Activated T-cell treated with anti-CD3 and anti-CD28 coated beads for 24 hours (primary cell): ENCODE measurements at regions not wholly inside any gene's neighbourhood (a gene's known extent, or its start where the extent isn't known, plus 50 kb on each side); places are given as distances from the start of the nearest gene placed in this dataset.

ENCODE experiments used
- DNase-seq: peaks from one replicate; pipeline ENCODE4 v3.0.0-alpha.2; 2020; ENCODE audit warnings: low read depth

DNA sequence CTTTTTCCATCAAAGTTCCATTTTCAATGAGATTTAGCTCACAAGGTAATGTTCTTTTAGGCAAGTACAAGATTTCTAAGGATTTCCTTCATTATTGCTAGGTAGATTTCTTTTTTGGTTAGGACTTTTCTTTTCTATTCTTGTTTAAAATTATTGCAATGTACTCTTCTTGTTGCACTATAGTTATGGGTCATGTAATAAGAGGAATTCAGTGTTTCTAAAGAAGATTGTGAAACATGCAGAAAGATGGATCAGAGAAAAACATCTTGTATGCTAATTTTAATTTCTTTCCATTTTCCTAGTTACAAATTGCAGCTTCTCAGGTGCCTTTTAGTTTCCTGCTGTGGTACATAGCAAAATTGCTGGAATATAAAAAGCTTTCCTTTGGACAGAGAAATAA, 56.1 kb downstream of the BTG1 start:
- DNase-seq, result no peak

DNA sequence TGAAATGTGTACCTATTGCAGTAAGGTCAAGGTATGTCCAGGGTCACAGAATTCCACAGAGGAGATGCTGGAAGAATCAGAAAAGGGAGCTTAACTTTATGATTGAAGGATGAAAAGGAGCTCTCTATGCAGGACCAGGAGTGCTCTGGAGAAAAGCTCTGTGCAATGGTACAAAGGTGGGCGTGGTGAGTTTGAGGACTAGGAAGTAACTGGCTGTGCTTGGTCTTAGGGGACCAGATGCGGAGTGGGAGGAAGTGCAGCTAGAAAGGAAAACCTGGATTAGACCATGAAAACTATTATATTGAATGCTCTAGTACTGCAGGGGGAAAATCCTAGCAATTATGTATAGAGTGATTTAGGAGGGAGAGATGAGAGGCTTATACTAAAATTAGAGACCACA, 56.8 kb downstream of the BTG1 start:
- DNase-seq, result no peak

DNA sequence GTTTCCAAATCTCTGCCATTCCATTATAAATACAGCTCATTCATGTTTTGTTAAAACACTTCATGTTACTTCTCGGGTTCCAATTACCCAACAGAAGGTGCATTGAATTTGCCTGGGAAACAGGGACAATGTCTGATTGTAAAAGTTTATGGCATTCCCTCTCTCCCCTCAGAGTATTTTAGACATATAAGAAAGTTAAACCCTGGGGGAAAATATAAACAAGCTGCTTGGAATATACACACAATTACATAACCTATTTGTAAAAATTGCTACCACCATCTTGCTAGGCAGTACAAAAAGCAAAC, 60.0 kb downstream of the BTG1 start:
- DNase-seq, result no peak

DNA sequence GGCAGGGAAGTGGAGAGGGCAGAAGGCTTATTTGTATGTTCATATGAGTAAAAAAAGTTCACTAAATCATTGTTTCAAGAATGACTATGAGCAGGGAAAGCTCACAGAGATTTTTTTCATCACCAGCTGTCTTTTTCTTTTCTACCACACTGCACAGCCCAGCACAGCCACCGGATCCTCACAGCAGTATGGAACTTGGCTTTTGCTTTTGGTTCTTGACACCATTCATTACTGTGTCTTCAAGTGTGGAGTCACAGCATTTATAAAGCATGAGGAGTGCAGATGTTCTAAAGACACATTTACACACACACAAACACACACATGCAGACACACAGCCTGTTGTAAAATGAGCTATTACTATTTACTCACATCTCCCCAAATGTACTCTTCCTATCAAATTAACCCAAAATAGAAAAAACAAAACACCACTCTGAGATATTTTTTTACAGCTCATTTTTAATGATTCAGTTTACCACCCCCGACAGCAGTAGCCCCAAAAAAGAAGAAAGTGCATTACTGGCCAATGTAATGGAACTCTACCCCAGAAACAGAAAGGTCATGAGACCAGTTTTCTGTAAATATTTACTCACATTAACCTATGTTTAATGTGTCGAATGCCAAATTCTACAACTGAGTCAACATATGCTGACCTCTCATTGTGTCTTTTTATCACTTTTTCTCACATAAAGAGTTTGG, 60.5 kb downstream of the BTG1 start:
- DNase-seq, result no peak

DNA sequence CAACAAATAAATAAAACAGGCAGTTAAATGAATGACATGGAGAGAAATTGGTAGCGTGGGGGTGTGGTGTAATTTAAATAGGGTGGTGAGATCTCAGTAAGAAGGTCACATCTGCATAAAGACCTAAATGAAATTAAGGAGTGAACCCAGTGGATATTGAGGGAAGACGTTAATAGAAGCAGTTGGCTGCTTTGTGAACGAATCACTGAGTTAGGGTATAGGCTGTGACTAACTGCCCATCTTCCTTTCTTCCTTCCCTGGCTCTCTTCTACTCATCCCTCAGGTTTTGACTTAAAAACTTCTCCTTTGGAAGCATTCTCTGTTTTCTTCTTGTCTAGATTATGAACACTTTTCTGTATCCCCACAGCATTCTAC, 64.7 kb downstream of the BTG1 start:
- no peak for DNase-seq

DNA sequence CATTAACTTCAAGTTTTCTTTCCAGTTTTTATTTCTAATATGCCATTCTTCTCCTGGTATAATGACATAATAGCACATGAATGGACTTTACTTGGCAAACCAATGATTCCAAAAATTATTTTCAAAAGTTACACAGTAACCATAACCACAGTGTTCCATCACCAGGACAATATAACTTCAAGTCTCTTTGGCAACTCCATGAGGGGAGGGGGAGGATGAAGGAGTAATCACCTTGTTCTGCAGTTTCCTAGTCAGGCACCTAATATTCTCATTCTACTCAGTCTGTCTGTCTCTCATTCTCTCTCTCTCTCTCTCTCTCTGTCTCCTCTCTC, 66.6 kb downstream of the BTG1 start:
- no peak for DNase-seq

DNA sequence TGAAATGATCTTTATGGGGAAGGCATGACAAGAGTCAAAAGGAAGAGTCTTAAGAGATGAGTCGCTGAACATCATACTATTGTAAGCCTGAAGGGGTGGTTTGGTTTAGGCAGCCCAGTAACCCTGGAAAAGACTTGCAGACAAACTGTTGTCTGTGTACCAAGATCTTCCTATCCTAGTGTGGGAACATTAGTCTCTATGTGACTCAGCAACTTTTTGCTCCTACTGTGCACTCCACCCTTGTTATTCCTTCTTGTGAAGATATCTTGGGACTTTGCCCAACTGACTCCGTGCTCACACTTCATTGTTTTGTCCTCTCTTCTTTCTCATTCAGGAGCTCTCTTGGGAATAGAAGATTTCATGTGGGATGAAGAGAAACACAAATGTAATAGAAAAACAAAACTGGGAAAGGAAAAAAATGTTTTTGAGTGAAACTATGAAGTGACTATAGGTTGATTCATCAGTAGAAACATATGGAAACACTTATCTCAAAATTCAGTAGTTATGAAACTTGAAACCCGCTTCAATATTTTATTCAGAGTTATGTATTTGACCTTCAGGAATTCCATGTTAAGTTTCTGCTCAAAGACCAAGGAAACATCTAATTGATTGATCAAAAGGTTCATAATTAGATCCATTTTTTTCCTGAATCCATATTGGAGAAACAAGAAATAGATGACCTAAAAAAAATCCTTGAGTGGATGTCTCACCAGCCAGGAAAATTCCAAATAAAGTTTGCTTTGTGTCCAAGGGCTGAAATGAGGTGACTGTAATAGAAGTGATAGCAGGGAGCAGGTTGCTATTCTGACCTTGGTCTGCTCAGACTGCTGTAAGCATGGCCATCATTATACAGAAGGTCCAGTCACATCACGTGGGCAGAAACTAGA, 67.2 kb downstream of the BTG1 start:
- no peak for DNase-seq

DNA sequence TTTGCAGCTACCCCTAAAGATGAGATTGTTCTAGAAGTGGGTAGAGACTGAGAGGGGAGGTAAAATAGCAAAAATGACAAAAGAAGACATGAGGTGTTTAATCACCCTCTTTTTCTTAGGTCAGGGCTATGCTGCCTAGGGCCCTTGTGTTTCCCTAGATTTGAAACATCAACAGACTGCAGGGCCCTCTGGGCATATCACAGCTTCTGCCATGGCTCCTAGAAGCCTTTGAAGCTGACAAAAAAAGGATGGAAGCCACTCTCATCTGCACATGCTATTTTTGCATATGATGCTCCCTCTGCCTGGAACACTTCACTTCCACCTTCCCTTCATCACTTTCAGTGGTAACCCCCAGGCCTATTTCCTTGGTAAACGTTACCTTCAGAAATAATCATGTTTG, 68.1 kb downstream of the BTG1 start:
- no peak for DNase-seq

DNA sequence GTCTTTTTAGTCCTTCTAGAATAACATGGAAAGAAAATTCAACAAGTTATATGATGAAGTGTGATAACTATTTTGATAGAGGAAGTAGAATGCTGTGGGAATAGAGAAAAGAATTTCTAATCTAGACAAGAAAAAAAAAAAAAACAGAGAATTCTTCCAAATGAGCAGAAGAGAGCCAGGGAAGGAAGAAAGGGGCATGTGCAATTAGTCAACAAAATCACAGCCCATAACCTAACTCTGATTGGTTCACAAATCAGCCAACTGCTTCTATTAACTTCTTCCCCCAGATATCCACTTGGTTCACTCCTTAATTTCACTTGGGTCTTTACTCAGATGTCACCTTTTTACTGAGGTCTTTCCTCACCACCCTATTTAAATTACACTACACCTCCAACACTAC, 69.5 kb downstream of the BTG1 start:
- DNase-seq, result no peak

DNA sequence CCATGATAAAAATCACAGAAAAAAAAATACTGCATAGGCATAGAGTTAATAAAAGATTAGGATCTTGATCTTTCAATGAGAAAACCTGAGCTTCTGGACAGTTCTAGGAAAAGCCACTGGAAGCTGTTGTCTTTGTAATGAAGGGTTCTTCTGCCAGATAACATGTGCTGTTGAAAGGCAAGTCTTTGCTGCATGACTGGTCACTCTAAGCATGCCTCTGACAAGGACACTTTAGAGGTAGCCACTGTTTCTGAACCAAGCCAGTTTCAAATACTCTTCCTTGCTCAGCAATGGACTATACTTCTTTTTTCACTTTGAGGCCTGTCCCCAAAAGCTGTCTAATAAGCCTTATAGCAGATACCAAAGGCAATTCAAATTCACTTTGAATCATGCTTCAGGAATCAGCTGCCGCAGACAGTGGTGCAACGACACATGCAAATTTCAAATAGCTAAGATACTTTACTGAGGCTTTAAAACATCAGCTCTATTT, 70.2 kb downstream of the BTG1 start:
- no peak for DNase-seq

DNA sequence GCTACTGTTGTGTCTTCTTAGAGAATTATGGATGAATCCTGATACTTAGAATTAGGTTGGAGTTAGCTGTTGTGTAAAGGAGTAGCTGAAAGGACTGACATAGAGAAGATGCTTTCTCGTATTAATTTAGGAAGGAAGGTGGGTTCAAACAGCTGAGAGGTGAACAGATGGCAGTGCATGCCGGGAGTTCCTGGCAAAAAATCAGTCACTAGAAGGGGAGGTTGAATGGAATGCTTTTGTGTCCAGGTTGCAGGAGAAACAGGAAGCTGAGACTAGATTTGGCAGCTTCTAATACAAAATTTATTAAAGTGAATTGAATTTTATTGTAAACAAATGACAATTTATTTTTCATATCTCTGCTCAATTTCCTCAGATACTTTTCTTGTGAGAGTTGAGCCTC, 70.8 kb downstream of the BTG1 start:
- no peak for DNase-seq

DNA sequence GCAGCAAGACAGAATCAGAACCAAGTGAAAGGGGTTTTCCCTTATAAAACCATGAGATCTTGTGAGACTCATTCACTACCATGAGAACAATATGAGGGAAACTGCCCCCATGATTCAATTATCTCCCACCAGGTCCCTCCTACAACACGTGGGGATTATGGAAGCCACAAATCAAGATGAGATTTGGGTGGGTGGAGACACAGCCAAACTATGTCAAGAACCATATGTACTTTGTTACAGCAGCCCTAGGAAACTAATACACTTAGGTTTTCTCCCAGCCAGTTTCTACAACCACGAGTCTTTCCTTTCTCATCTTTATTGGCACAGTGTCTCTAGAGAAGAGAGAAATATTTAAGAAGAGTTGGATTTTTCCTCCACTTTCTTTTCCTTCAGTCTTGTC, 72.6 kb downstream of the BTG1 start:
- DNase-seq, result no peak

DNA sequence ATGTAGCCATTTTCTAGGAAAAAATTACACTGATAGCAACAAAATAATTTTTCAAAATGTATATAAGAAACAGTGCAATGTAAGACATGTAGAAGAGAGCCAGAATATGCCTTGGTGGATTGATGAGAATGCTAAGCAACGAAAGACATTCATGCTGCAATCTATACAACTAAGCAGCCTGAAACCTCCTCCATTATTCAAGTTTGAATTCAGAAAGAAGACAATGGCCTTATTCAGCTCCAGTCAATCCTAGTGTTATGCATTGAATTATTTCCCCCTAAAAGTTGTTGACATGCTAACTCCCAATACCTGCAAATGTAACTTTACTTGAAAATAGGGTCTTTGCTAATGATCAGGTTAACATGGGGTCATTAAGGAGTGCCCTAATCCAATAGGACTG, 73.5 kb downstream of the BTG1 start:
- DNase-seq, result no peak

DNA sequence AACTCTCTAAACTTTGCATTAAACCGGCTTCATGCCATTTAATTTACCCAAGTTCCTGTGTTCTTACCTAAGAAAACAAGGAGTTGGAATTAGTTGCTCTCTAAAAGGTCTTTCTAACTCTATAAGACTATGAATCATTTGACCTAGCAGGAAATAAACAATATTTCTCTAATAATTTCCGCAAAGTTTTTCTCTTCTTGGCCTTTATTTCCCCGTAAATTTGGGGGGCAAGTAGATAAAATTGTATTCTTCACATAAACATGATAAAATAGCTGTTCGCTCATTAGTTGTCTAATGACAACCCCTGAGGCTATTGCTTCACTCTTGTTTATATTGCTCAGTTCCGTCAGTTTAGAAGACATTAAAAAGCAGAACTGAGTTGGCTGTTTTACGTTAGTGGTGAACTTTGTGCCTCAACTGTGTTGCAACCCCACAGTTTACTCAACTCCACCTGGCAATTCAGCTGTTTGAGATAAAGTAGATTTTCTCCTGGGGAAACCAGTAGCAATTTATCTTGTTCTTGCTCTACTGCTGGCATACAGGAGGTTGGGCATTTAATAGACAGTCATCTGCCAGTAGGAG, 74.7 kb downstream of the BTG1 start:
- DNase-seq, result no peak

DNA sequence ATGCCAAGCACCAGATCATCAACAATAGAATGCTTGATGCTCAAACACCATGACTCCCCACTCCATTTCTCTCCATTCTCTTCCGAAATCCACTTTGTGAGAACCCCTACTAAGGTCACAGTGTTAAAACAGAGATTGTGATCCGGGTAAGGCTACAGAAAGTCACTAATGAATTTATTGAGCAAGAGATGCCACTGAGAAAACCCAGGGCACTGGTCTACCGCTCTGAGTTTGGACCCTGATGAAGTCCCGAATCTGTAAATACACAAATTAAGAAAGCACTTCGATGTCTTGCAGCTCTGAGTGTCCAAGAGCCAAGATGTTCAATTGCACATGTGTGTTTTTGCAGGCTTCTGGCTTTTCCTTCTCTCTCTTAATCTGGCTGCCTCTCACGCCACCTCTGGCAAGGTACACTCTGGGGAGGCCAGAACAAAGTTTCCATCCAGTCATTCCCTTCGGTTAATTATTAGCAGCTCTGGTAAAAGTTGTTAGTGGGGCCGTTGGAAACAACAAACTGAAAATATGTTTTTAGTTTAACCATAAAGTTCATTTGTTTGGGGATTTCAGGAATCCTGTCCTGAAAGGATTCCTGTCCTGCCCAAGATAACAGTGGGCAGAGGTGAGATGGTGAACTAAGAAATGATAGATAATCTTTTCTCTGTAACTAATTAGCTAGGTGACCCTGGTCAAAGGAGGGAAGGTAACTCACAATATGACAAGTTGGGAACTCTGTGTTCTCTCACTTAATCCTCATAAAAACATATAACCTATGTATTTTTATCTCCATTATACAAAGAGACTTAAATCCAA, 75.4 kb downstream of the BTG1 start:
- no peak for DNase-seq

DNA sequence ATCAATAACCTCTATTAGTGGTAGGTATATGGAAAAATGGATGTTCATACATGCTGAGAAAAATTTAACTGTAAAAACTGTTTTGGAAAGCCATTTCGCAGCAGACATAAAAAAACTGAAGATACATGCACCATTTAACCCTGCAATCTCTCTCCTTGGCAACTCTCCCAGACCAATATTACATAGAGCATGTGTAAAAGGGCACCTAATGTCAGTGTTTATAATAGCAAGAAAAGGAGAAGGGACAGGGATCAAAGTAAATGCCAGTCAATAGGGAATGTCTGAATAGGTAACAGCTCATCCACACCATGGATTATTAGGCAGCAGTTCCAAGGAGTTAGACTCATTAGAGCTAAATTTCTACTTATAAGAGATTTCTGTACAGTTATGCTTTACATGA, 77.2 kb downstream of the BTG1 start:
- DNase-seq, result no peak

DNA sequence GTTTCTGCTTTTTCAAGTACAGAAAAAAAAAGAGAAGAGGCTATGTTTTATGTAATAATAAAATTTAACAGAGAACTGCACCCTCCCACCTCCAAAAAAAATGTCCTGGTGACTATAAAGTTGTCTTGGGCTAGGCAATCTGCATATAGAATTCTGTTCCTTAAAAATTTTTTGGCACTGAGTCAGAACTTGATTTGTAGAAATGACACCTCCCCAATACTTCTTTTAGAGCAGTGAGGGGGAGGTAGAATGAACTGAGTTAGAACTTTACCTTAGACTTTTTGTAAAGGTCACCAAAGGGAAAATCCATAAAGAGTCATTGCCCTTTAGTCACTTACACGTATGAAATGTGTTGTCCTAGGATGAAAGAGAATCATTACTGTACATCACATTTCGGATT, 80.0 kb downstream of the BTG1 start:
- no peak for DNase-seq

DNA sequence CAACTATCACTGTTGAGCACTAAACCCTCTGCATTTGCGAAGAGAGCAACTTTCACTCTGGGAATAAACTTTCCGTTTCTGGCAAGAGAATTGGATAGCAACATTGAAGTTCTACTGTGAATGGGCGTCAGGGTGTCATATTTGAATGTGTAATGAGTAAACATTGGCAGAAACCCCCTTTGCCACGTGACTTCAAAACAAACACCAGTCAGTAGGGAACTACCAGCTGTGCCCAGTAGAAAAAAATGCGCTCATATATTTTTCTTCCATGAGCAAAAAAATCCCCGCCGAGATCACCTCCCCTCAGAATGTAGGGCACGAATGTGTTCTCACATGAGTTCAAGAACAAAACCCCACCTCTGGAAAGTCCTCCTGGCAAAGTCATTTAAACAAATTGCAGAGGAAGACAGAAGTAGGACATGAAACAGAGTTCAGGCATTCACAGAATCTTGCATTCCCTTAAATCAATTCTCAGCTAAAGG, 80.6 kb downstream of the BTG1 start:
- DNase-seq, result no peak

DNA sequence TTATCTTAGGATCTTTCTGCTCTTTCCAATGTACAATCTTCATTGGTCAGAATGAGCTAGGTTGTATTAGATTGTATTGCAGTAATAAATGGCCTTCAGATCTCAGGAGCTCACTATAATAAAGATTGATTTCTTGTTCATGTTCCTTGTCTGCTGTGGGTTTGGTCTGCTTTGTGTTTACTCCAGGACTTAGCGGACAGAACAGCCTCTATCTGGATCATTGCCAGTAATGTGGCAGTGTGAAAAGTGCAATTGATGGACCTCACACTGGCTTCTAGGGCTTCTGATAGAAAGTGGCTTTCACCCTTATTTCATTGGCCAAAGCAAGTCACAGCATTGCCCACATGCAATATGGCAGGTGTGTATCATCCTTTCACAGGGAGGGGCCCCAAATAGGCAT, 81.2 kb downstream of the BTG1 start:
- DNase-seq, result no peak

DNA sequence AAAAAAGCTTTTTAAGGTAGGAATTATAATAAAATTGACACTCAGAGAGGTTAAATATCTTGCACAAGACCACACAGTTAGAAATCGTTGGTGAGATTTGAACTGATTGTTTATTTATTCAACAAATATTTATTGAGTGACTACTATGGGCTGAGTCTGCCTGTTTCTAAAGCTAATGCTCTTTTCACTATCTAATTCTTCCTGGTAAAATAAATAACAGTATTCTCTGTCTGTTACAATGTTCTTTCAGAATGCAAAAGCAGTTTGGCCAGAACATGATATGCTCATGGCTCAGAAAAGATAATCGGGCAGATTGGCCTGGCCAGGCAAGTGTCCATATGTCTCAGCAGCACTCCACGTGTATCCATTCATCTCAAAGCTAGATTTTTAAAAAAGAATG, 82.0 kb downstream of the BTG1 start:
- DNase-seq, result no peak

DNA sequence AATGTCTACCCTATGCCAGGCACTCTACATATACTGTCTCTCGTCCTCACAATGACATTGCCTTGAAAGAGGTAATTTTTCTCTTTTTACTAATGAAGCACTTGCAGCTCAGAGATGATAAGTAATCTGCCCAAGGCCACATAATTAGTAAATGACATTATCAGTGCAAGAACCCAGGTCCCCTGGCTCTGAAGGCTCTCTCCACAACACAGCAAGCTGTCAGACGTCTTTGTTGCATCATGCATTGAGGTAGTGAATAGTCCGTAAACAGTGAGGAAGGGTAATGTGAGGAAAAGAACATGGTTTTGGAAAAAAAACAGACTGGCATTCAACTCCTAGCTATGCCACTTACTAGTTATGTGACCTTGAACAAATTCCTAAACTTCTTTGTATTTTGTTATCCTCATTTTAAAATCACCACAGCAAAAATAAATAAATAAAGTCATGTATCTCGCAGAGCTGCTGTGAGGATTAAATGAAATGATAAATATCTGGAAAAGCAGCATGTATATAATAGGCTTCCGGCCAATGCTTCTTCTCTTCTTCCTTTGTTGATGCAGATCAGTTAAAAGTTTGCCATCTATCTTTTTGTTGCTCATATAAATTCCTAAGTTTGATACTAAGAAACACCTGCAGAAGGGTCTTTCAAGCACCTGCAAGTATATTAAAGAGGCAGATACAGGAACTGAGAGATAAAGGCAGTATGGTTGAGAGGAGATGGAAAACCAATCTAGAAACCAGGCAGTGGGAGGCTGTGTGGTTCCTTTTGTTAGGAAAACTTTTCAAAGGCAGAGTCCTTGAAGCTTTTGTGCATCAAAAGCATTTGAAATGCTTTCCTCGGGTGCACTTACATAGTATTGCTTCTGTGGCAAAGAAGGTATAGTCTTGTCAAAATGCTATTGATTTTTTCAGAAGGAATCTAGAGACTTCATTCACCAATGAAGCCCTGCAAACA, 82.8 kb downstream of the BTG1 start:
- no peak for DNase-seq
